NB4 (cell line): ENCODE measurements at regions not wholly inside any gene's neighbourhood (a gene's known extent, or its start where the extent isn't known, plus 50 kb on each side); places are given as distances from the start of the nearest gene placed in this dataset.

Experiments used
- DNase-seq: peaks from one replicate; pipeline ENCODE4 v3.0.0; 2010; ENCODE audit warnings: low read depth
- H3K4me3 ChIP-seq: one replicate; pipeline ENCODE4 v1.5.1; 2011; ENCODE audit warnings: mild to moderate bottlenecking, low read depth, low read length, moderate library complexity
- CTCF ChIP-seq: IDR thresholded peaks from one replicate; pipeline ENCODE4 v1.5.1; 2012; ENCODE audit warnings: low read depth, low read length
- MAX ChIP-seq: IDR thresholded peaks from 2 replicates; pipeline ENCODE4 v1.6.1; 2011; ENCODE audit warnings: low read depth, low read length
- MYC ChIP-seq: IDR thresholded peaks from 2 replicates; pipeline ENCODE4 v1.6.1; 2011; ENCODE audit warnings: low read depth, low read length
- POLR2A ChIP-seq: IDR thresholded peaks from 2 replicates; pipeline ENCODE4 v1.6.1; 2011; ENCODE audit warnings: mild to moderate bottlenecking; ENCODE audit not compliant: insufficient read length; ENCODE audit errors: extremely low read depth

- no peak overlapping the region for H3K4me3 ChIP-seq
- no peak for DNase-seq
- no peak for TF ChIP-seq MAX
- TF ChIP-seq CTCF = no peak
- no peak for TF ChIP-seq MYC
- no peak for TF ChIP-seq POLR2A
These were observed 644.8 kb downstream of the HACE1 start for GRCh38 chr6:104214901-104215300.

GRCh38 chr6:104212977-104213668, 646.6 kb downstream of the HACE1 start:
- H3K4me3 ChIP-seq = no peak overlapping the region
- no peak for DNase-seq
- TF ChIP-seq POLR2A (no peak), MAX (no peak), MYC (no peak), CTCF (no peak)

GRCh38 chr6:104207635-104208034, 652.1 kb downstream of the HACE1 start:
- no peak overlapping the region for H3K4me3 ChIP-seq
- no peak for TF ChIP-seq CTCF
- no peak for TF ChIP-seq POLR2A
- TF ChIP-seq MYC = no peak
- TF ChIP-seq MAX = no peak
- DNase-seq = no peak

GRCh38 chr6:104201557-104201956, 658.2 kb downstream of the HACE1 start:
- H3K4me3 ChIP-seq = no peak overlapping the region
- no peak for TF ChIP-seq POLR2A
- TF ChIP-seq MYC = no peak
- no peak for TF ChIP-seq MAX
- no peak for TF ChIP-seq CTCF
- DNase-seq = no peak

GRCh38 chr6:104187616-104188015, 672.1 kb downstream of the HACE1 start:
- H3K4me3 ChIP-seq = no peak overlapping the region
- no peak for DNase-seq
- TF ChIP-seq MYC = no peak
- no peak for TF ChIP-seq POLR2A
- no peak for TF ChIP-seq CTCF
- TF ChIP-seq MAX = no peak
